ENCODE measurements at regions not wholly inside any gene's neighbourhood (a gene's known extent, or its start where the extent isn't known, plus 50 kb on each side); places are given as distances from the start of the nearest gene placed in this dataset.

DNA sequence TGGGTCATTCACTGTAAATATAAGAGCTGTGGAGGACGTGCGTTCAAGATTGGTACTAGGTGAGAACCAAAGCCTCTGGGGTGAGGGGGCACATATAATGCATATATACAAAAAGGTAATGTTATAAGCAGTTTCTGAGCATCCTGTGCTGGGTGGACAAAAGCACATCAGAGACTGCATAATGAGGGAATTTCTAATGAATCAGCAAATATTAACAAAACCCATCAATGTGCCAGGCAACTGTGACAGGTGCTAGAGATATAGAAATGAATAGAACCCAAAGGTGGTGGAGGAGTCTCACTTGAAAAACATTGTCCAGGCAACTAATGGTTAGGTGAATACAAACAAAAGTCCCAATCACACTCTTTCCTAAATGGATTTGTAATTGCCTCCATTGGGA is 74.7 kb downstream of the GPR65 start (continued):
- TF ChIP-seq, protein P1, sequence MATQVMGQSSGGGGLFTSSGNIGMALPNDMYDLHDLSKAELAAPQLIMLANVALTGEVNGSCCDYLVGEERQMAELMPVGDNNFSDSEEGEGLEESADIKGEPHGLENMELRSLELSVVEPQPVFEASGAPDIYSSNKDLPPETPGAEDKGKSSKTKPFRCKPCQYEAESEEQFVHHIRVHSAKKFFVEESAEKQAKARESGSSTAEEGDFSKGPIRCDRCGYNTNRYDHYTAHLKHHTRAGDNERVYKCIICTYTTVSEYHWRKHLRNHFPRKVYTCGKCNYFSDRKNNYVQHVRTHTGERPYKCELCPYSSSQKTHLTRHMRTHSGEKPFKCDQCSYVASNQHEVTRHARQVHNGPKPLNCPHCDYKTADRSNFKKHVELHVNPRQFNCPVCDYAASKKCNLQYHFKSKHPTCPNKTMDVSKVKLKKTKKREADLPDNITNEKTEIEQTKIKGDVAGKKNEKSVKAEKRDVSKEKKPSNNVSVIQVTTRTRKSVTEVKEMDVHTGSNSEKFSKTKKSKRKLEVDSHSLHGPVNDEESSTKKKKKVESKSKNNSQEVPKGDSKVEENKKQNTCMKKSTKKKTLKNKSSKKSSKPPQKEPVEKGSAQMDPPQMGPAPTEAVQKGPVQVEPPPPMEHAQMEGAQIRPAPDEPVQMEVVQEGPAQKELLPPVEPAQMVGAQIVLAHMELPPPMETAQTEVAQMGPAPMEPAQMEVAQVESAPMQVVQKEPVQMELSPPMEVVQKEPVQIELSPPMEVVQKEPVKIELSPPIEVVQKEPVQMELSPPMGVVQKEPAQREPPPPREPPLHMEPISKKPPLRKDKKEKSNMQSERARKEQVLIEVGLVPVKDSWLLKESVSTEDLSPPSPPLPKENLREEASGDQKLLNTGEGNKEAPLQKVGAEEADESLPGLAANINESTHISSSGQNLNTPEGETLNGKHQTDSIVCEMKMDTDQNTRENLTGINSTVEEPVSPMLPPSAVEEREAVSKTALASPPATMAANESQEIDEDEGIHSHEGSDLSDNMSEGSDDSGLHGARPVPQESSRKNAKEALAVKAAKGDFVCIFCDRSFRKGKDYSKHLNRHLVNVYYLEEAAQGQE (IDR thresholded peaks at IDR 0.05; ENCODE audit: unreplicated experiment): no peak
- TF ChIP-seq EZH2 (IDR thresholded peaks at IDR 0.05; ENCODE audit: low read depth, unreplicated experiment) (no peak), STAT1 (IDR thresholded peaks at IDR 0.05; ENCODE audit: unreplicated experiment) (no peak), ZNF331 (CRISPR knock-in tag; IDR thresholded peaks at IDR 0.05; ENCODE audit: low read depth) (no peak), CREB1 (CRISPR knock-in tag; IDR thresholded peaks at IDR 0.05; ENCODE audit: low read depth) (no peak), JUNB (IDR thresholded peaks at IDR 0.05; ENCODE audit: unreplicated experiment) (no peak)
- TF ChIP-seq, protein P2, sequence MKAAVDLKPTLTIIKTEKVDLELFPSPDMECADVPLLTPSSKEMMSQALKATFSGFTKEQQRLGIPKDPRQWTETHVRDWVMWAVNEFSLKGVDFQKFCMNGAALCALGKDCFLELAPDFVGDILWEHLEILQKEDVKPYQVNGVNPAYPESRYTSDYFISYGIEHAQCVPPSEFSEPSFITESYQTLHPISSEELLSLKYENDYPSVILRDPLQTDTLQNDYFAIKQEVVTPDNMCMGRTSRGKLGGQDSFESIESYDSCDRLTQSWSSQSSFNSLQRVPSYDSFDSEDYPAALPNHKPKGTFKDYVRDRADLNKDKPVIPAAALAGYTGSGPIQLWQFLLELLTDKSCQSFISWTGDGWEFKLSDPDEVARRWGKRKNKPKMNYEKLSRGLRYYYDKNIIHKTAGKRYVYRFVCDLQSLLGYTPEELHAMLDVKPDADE (IDR thresholded peaks at IDR 0.05): no peak

DNA sequence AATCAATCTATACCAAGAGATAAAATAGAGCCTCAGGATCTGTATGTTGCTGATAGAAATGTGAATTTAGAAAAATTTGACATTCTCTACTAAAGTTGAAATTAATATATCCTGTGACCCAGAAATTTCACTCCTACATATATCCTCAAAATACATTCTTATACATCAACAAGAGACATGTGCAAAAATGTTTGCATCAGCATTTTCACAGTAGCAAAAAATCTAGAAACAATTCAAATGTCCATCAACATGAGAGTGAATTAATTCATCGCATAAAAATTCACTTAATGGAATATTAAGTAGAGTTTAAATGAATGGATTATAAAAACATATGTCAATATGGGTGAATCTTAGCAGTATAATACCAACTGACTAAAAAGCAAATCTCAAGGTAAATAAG is 80.8 kb downstream of the GPR65 start:
- Histone ChIP-seq H4K20me1 (replicated peaks; ENCODE audit: insufficient read depth) (no peaks in the 10 kb centered on the region), H3K4me1 (ENCODE audit: insufficient read depth) (no peaks in the 10 kb centered on the region), H3K36me3 (ENCODE audit: insufficient read depth) (no peaks in the 10 kb centered on the region), H3K9me2 (ENCODE audit: insufficient read depth) (peaks cover 4% of the 10 kb centered on the region; the same call in 1 of the 2 replicates), H3K79me2 (replicated peaks; ENCODE audit: insufficient read depth) (no peaks in the 10 kb centered on the region), H3F3A (replicated peaks; ENCODE audit: low read depth) (no peaks in the 10 kb centered on the region), H3K27ac (ENCODE audit: low read depth) (no peak overlapping the region), H3K4me3 (no peak overlapping the region), H3K4me2 (no peak overlapping the region), H2AFZ (no peak overlapping the region), H3K27me3 (ENCODE audit: insufficient read depth) (no peaks in the 10 kb centered on the region)
- Mint-ChIP-seq H3K36me3 (ENCODE audit: low read depth) (no peaks in the 10 kb centered on the region), H3K4me1 (no peaks in the 10 kb centered on the region), H3K27me3 (ENCODE audit: insufficient read depth, low read depth, poor library complexity) (no peaks in the 10 kb centered on the region), H3K9me3 (no peaks in the 10 kb centered on the region), H3K4me3 (no peak overlapping the region), H3K27ac (no peak overlapping the region)
- ATAC-seq (no peak), DNase-seq (ENCODE audit: low spot score) (no peak)
- TF ChIP-seq JUNB (IDR thresholded peaks at IDR 0.05; ENCODE audit: unreplicated experiment): no peak
- no peak for TF ChIP-seq STAT1 (IDR thresholded peaks at IDR 0.05; ENCODE audit: unreplicated experiment)
- no peak for TF ChIP-seq ZNF114 (CRISPR knock-in tag; IDR thresholded peaks at IDR 0.05)
- TF ChIP-seq, protein P2 (IDR thresholded peaks at IDR 0.05): no peak
- TF ChIP-seq EZH2 (IDR thresholded peaks at IDR 0.05; ENCODE audit: low read depth, unreplicated experiment): no peak
- TF ChIP-seq EZH2phosphoT487 (IDR thresholded peaks at IDR 0.05; ENCODE audit: unreplicated experiment): no peak
- TF ChIP-seq, protein P3, sequence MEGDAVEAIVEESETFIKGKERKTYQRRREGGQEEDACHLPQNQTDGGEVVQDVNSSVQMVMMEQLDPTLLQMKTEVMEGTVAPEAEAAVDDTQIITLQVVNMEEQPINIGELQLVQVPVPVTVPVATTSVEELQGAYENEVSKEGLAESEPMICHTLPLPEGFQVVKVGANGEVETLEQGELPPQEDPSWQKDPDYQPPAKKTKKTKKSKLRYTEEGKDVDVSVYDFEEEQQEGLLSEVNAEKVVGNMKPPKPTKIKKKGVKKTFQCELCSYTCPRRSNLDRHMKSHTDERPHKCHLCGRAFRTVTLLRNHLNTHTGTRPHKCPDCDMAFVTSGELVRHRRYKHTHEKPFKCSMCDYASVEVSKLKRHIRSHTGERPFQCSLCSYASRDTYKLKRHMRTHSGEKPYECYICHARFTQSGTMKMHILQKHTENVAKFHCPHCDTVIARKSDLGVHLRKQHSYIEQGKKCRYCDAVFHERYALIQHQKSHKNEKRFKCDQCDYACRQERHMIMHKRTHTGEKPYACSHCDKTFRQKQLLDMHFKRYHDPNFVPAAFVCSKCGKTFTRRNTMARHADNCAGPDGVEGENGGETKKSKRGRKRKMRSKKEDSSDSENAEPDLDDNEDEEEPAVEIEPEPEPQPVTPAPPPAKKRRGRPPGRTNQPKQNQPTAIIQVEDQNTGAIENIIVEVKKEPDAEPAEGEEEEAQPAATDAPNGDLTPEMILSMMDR (conservative IDR thresholded peaks at IDR 0.05; ENCODE audit: low read depth in 2 of 2): no peak
- TF ChIP-seq NANOG (IDR thresholded peaks at IDR 0.05; ENCODE audit: borderline replicate concordance): no peak
- TF ChIP-seq, protein P1 (IDR thresholded peaks at IDR 0.05; ENCODE audit: unreplicated experiment): no peak
- no peak for TF ChIP-seq CREB1 (CRISPR knock-in tag; IDR thresholded peaks at IDR 0.05; ENCODE audit: low read depth)
- TF ChIP-seq ZNF331 (CRISPR knock-in tag; IDR thresholded peaks at IDR 0.05; ENCODE audit: low read depth): no peak

All from GM23338 (cell line).